OCI-LY7 (cell line): ENCODE measurements at regions not wholly inside any gene's neighbourhood (a gene's known extent, or its start where the extent isn't known, plus 50 kb on each side); places are given as distances from the start of the nearest gene placed in this dataset.

Experiments used
- EZH2phosphoT487 ChIP-seq: fragments of 200-600 bp; sonication (generic); IDR thresholded peaks from 2 replicates; pipeline ENCODE4 v1.6.1; 2018; ENCODE audit warnings: low read depth, borderline replicate concordance, mild to moderate bottlenecking, mixed run types, antibody characterized with exemption, low read length, moderate library complexity, mixed read lengths
- TF ChIP-seq, protein P1 (sequence below): fragments of 200-600 bp; sonication (generic); conservative IDR thresholded peaks from 2 replicates; pipeline ENCODE4 v1.5.1; 2014; ENCODE audit warnings: mild to moderate bottlenecking, antibody characterized with exemption, low read length, moderate library complexity, mixed read lengths

DNA sequence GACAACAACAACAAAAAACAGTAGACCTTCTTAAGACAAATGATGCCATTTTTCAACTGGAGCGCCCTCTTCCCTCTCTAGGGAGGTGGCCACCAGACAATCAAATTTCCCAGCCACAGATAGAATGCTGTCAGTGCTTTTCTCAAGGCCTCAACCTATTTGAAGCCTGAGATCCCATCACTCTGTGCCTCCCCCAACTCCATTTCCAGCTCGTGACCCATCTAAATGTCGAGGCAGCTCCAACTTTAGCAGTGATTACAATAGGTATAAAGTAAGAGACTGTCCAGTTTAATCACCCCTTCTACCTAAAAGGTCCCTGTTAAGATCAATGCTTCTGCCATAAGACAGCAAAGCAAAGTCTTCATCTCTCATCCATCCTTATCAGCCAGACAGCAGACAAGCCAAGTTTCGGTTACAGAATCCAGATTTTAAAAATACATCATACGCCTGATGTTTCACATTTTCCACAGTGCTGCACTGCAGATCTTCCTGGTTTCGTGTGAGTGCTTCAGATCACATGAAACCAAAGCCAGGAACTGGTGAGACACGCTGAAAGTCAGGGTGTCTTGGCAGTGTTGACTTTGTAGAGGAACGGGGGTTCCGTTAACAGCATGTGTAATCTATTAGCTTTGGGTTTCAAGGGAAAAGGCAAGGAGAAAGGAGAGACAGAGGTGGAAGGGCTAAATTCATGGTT lies 447.8 kb downstream of the ENC1 start:
- TF ChIP-seq, protein P1, sequence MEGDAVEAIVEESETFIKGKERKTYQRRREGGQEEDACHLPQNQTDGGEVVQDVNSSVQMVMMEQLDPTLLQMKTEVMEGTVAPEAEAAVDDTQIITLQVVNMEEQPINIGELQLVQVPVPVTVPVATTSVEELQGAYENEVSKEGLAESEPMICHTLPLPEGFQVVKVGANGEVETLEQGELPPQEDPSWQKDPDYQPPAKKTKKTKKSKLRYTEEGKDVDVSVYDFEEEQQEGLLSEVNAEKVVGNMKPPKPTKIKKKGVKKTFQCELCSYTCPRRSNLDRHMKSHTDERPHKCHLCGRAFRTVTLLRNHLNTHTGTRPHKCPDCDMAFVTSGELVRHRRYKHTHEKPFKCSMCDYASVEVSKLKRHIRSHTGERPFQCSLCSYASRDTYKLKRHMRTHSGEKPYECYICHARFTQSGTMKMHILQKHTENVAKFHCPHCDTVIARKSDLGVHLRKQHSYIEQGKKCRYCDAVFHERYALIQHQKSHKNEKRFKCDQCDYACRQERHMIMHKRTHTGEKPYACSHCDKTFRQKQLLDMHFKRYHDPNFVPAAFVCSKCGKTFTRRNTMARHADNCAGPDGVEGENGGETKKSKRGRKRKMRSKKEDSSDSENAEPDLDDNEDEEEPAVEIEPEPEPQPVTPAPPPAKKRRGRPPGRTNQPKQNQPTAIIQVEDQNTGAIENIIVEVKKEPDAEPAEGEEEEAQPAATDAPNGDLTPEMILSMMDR: no peak
- TF ChIP-seq EZH2phosphoT487: no peak
